HG02938 (cell line): ENCODE measurements at regions not wholly inside any gene's neighbourhood (a gene's known extent, or its start where the extent isn't known, plus 50 kb on each side); places are given as distances from the start of the nearest gene placed in this dataset.

Experiments
- ATAC-seq: cut with Tn5 transposase; IDR thresholded peaks from one replicate; pipeline ENCODE4 v1.9.1; 2021; ENCODE audit warnings: mild to moderate bottlenecking, moderate library complexity; ENCODE audit not compliant: unreplicated experiment

DNA sequence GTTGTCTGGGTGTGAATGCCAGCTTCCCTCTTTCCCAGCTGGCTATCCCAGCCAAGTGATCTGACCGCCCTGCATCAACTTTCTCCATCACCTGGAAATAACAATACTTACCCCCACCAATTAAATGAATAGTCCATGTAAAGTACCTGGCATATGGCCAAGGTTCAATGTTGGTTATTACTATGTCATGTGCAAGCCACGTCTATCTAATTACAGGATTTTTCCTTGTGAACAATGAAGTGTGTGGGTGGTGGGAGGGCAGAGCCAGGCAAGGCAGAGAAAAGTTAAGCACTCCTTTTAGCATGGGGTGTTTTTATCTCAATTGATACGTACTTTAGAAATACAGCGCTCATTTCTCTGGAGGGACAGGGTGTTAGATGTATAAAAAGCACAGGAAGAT lies 121.1 kb downstream of the NHLRC3 start:
- no peak for ATAC-seq

GRCh38 chr13:39159846-39160370 lies 121.7 kb downstream of the NHLRC3 start:
- no peak for ATAC-seq

- ATAC-seq, result no peak
Measured at GRCh38 chr13:39167018-39167417, 128.8 kb downstream of the NHLRC3 start.

- no peak for ATAC-seq
Measured at GRCh38 chr13:39170711-39171110, 132.5 kb downstream of the NHLRC3 start.

GRCh38 chr13:39185326-39185725 lies 147.1 kb downstream of the NHLRC3 start:
- no peak for ATAC-seq

DNA sequence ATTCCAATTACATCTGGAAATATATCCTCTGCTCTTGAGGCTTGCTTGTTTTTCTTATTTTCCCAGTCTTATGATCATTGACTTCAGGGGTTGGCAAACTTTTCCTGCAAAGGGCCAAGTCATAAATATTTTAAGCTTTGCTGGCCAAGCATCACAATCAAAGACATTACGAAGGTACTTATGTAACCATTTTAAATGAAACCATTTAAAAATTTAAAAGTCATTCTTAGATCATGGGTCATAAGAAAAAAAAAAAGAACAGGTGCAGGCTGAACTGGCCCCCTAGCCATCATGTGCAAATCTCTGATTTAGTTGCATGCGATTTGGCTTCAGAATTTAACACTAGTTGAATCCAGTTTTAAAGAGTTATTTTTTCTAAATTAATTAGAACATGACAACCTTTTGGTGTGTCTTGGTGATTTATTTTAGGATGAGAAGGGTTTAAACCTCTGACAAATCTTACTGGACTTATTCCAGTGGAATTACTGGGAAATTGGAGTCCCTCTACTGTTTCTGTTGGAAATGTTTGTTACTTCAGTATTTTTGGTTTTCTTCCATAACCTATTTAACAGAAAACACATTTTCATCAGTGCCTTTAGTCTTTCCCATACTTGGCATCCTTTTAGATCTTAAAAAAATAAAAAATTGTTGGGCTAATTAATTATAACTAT lies 148.1 kb downstream of the NHLRC3 start:
- no peak for ATAC-seq

DNA sequence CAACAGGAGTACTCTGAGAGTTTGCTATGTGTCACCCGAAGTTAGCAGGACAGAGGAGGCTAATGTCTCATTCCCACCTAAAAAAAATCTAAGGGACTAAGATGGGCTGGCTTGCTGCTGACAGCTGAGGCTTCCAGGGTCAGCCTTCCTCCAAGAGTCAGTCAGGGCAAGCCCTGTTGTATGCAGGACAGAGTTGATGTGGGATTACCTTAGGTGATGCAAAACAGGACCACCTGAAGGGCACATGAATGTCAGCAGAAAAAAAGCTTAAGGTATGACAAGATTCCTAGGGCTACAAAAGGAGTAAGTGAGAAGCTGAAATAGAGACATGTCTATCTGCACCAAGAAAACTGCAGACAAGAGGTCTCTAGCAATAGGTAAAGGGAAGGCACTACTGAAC lies 151.5 kb downstream of the NHLRC3 start:
- ATAC-seq, result no peak

GRCh38 chr13:39196965-39197646 lies 158.8 kb downstream of the NHLRC3 start:
- peak; percentile 58 for ATAC-seq

DNA sequence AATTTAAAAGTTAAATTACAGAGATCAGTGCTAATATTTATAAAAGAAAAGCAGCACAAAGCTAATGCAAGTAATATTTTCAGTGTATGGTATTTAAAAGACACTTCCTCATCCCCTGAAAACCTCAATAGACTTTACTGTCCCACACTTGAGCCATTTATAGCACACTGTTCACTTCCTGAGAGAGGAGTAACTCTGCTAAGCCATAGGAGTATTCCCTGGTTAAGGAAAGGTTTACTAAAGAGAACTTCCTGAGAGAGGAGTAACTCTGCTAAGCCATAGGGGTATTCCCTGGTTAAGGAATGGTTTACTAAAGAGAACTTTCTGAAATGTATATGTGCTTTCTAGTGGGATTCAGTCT lies 159.4 kb downstream of the NHLRC3 start:
- no peak for ATAC-seq

DNA sequence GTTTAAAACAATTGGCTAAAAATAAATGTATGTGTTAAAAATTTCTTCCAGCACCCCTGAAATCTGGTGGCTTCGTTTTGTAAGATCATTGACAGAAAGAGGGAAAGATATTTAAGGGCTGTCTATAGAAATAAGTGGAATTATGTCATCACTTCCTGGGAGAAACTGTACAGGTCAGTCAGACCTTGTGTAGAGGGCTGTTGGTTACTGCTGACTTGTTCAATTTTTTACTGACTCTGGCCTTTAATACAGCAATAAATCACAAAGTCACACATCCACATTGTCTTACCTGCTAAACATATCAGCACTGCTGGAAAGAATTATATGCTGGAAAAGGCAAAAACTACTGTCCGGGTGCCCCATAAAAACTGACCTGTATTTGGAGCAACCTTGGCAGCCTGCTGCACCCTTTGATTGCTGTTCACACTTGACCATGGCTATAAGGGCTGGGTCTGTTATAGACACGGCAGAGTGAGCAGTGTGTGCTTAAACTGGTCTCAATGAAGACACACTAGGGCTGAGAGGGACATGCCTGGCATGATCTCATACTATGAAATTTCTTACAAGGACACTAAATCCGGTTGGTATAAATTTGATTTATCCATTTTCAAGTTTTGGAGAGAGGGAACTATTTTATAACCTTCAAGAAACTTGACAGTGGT lies 162.1 kb downstream of the NHLRC3 start:
- ATAC-seq, result no peak

DNA sequence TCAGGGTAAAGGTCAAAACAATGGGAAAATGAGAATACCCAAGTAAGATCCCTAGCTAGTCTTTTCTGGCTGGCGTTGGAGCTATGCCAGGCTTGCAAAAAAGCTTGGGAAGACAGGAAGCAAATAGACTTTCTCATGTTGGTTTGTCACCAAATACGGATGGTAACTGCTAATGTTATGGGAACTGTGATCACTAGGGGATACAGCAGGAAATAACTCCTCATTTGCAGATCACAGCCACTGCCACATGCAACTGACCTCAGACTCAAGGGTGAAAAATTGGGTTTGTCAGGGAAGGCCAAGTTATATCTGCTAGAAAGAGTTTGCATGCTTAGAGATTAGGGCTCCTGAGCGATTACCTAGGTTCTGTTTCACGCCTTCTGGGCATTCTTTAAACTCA lies 162.9 kb downstream of the NHLRC3 start:
- ATAC-seq, result no peak

DNA sequence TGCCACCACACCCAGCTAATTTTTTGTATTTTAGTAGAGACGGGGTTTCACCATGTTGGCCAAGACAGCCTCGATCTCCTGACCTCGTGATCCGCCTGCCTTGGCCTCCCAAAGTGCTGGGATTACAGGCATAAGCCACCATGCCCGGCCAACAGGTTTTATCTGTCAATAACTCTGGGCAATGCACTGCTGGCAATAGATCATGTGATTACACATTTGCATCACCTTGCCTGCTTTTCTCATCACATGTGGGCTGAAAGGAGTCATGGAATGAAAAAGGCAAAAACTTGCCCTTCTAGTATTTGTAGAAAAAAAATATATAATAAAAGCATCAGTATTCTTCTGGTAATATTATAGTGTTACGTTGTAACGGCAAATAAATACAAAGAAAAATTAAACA lies 164.5 kb downstream of the NHLRC3 start:
- ATAC-seq, result no peak

GRCh38 chr13:39208636-39209035 lies 170.4 kb downstream of the NHLRC3 start:
- ATAC-seq, result no peak

- no peak for ATAC-seq
Measured at GRCh38 chr13:39209731-39210531, 171.7 kb downstream of the NHLRC3 start.

DNA sequence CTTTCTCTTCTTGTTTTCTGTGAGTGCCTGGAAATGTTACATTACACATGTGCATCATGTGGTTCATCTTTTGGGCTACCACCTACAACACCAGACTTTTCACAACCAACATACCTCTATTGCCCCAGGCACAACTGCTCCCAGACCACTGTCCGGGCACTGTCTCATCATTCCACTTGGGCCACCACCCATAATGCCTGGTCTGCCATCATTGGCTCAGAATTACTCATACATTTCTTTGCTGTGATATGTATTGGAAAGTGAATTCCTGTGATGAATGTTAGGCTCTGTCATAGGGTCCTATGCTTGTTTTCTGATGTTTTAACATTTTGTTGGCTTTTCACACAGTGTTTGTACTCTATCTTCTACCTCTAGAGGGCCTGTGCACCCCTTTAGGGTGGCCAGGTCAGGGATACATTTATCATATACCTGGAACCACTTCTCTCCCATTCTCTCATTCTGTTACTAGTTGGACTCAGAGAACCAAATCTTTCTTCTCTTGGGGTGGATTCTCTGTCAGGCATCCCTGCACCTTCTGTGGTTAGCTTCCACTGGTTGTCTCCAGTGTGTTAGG lies 172.8 kb downstream of the NHLRC3 start:
- ATAC-seq, result no peak

DNA sequence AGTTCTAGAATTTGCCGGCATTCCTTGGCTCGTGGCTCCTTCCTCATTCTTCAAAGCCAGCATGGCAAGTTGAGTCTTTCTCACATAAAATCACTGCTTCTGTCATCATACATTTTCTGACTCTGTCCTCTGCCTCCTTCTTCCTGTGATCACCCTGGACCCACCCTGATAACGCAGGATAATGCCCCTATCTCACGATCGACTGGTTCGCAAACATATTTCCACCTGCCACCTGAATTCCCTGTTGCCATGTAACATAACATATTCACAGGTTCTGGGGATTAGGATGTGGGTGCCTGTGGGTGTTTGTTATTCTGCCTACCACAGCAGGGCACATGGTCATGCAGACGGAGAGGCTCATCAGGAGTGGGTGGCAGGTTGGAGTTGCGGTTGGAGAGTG lies 177.7 kb downstream of the NHLRC3 start:
- ATAC-seq, result no peak

DNA sequence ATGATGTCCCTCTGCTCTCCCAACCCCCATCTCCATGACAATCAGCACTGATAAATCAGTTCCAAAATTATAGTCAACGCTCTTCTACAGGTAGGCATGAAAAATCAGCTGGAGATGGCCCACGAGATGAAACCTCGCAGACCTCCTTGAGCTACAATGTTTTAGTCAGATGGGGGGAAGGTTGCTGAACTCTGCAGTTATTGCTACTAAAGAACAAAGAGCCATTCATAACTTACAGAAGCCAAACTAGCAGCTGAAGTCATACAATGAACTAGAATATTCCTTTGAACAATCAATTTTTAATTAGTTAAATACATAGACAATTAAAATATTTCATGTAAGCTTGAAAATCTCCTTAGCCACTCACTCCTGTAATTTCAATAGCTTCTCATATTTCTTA lies 179.2 kb downstream of the NHLRC3 start:
- no peak for ATAC-seq

DNA sequence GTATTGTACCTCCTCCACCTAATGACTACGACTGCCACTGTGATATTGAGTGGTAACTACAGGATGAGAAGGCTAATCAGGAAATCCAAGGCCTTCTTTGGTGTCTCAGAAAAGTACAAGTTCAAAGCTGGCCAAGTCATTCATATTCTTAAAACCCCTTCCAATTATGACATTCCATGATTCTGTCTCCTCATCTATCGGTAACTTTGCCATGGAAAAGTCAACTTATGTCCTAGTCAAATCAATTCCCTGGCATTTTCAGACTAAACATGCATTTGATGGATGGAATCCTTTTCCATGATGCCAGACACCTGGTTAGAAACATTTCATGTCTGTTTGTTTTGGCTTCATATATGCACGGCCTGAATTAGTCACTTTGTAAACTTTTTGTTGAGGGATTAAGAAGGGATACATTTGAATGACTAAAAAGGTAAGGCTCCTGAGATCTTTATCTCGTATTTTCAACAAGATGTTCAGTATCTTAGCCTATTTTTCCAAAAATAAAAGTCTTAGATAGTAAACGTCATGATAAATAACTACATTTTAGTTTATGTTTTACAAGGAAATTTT lies 186.5 kb downstream of the NHLRC3 start:
- no peak for ATAC-seq

- no peak for ATAC-seq
Measured at GRCh38 chr13:39225860-39226259, 187.6 kb downstream of the NHLRC3 start.

DNA sequence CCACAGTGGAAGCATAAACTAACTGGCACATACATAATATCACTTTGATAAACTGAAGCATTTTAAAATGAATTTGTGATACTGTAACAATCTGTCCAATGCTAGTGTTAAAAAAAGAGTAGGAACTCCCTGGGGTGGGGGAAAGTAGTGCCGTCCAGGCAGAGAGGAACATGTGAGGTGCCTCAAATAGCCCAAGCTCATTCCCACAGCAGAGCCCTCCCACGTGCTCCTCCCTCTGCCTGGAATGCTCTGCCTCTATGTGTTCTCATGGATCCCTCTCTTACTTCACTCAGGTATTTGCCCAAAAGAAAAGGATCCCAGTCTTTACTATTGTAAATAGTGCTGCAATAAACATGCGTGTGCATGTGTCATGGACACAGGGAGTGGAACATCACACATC lies 188.1 kb downstream of the NHLRC3 start:
- ATAC-seq, result no peak
